K562 (cell line): ENCODE measurements at regions not wholly inside any gene's neighbourhood (a gene's known extent, or its start where the extent isn't known, plus 50 kb on each side); places are given as distances from the start of the nearest gene placed in this dataset.

Source experiments
- ATAC-seq: fragments of 200-7000 bp; cut with Tn5 transposase; 3 replicates; pipeline ENCODE4 v1.9.1; 2020; ENCODE audit warnings: moderate library complexity
- BruUV-seq: library from RNA; stranded (reverse); fragments of 400-500 nt; replicated peaks from 2 replicates; lab custom pipeline; 2021; lab: Mats Ljungman, UMichigan
- CTCF ChIA-PET: fragments of 300-600 bp; formaldehyde crosslinking; extraction: SDS; loops from one replicate; lab custom pipeline; 2021; ENCODE audit warnings: low intra/inter-chr PET ratio; lab: Yijun Ruan, JAX
- POLR2A ChIA-PET: fragments of 300-600, 350-650 bp; sonication (Branson Sonifier 250); formaldehyde crosslinking; extraction: SDS; loops from one replicate; lab custom pipeline; 2021; ENCODE audit warnings: antibody characterized with exemption, inconsistent platforms; lab: Yijun Ruan, JAX
- DNase-seq, 4 experiments: peaks; one replicate each; pipeline versions ENCODE4 v3.0.0 to v3.0.0-alpha.2; 2011 to 2018; ENCODE audit warnings: low spot score in 3 of 4, mixed read lengths in 3 of 4; ENCODE audit errors: extremely low read depth in 1 of 4
- FAIRE-seq: peaks from 2 replicates; lab custom pipeline; 2011; peaks lifted over from hg19 to GRCh38; lab: Jason Lieb, UNC
- H2AFZ ChIP-seq: 2 replicates; pipeline ENCODE4 v1.6.0; 2011; ENCODE audit warnings: low read depth, low read length, control low read depth, inconsistent platforms
- H3K27ac ChIP-seq: fragments of 200-600 bp; 3 replicates; pipeline ENCODE4 v1.8.0; 2011; ENCODE audit warnings: low read depth, mild to moderate bottlenecking, control low read depth, inconsistent platforms, low read length, moderate library complexity, mixed read lengths; ENCODE audit errors: extremely low read depth
- H3K27me3 ChIP-seq, 2 experiments: fragments of 300-600 bp in 1 of 2; 2 replicates in 1 of 2; 3 replicates in 1 of 2; pipeline versions ENCODE4 v1.6.0 to v1.8.0; 2011; ENCODE audit warnings: inconsistent platforms in 2 of 2, low read length in 2 of 2, mild to moderate bottlenecking in 1 of 2, mixed read lengths in 1 of 2, moderate library complexity in 1 of 2; ENCODE audit not compliant: control insufficient read depth in 2 of 2, insufficient read depth in 2 of 2
- H3K36me3 ChIP-seq: fragments of 300-600 bp; 3 replicates; pipeline ENCODE4 v1.8.0; 2011; ENCODE audit warnings: mild to moderate bottlenecking, low read length, inconsistent platforms; ENCODE audit not compliant: control insufficient read depth, insufficient read depth
- H3K4me1 ChIP-seq, 2 experiments: fragments of 200-600 bp in 1 of 2; replicated peaks in 1 of 2; 2 replicates in 1 of 2; 3 replicates in 1 of 2; pipeline versions ENCODE4 v1.5.1 to v1.8.0; 2011; ENCODE audit warnings: inconsistent platforms in 2 of 2, low read length in 2 of 2, mild to moderate bottlenecking in 1 of 2, mixed read lengths in 1 of 2, moderate library complexity in 1 of 2; ENCODE audit not compliant: control insufficient read depth in 2 of 2, insufficient read depth in 2 of 2
- H3K4me2 ChIP-seq: 2 replicates; pipeline ENCODE4 v1.6.1; 2011; ENCODE audit warnings: low read length, control low read depth, inconsistent platforms, mixed read lengths; ENCODE audit not compliant: insufficient read depth
- H3K4me3 ChIP-seq: fragments of 200-600 bp; sonication (generic), shearing (Covaris generic); 2 replicates; pipeline ENCODE4 v1.5.1; 2016; ENCODE audit warnings: control low read depth, inconsistent platforms
- H3K79me2 ChIP-seq: fragments of 200-600 bp; 3 replicates; pipeline ENCODE4 v1.8.0; 2011; ENCODE audit warnings: low read length, inconsistent platforms; ENCODE audit not compliant: control insufficient read depth, insufficient read depth
- H3K9ac ChIP-seq, 2 experiments: 2 replicates each; pipeline versions ENCODE4 v1.6.0 to v1.6.1; 2011; ENCODE audit warnings: low read depth in 2 of 2, low read length in 2 of 2, control low read depth in 1 of 2, inconsistent platforms in 1 of 2, mild to moderate bottlenecking in 1 of 2, mixed read lengths in 1 of 2; ENCODE audit not compliant: insufficient read depth in 1 of 2
- H3K9me1 ChIP-seq: one replicate; pipeline ENCODE4 v1.6.0; 2011; ENCODE audit warnings: inconsistent platforms, mild to moderate bottlenecking, low read length, moderate library complexity; ENCODE audit not compliant: control insufficient read depth, insufficient read depth
- H3K9me3 ChIP-seq: replicated peaks from 2 replicates; pipeline ENCODE4 v1.5.1; 2011; ENCODE audit warnings: low read depth, low read length, inconsistent platforms; ENCODE audit not compliant: control insufficient read depth, insufficient read depth
- H4K20me1 ChIP-seq: replicated peaks from 2 replicates; pipeline ENCODE4 v1.6.1; 2011; ENCODE audit warnings: low read length, inconsistent platforms, mixed read lengths; ENCODE audit not compliant: control insufficient read depth, insufficient read depth
- HNRNPL ChIP-seq: fragments of 200-400 bp; formaldehyde crosslinking; IDR thresholded peaks from 2 replicates; pipeline ENCODE4 v1.6.1; 2017; ENCODE audit warnings: low read depth, mild to moderate bottlenecking, low read length
- KDM1A ChIP-seq, 2 experiments: fragments of 450-650 bp; IDR thresholded peaks; 2 replicates each; pipeline ENCODE4 v1.6.1; 2016; ENCODE audit warnings: mild to moderate bottlenecking in 2 of 2
- KDM5B ChIP-seq: fragments of 200-600 bp; sonication (generic); IDR thresholded peaks from 2 replicates; pipeline ENCODE4 v1.6.1; 2012; ENCODE audit warnings: low read depth, mild to moderate bottlenecking, moderate library complexity, low read length, control low read depth, inconsistent platforms; ENCODE audit not compliant: insufficient replicate concordance
- NBN ChIP-seq: fragments of 450-650 bp; IDR thresholded peaks from 2 replicates; pipeline ENCODE4 v1.6.1; 2016; ENCODE audit warnings: low read depth, mild to moderate bottlenecking
- NFATC3 ChIP-seq: fragments of 450-650 bp; IDR thresholded peaks from 2 replicates; pipeline ENCODE4 v1.6.1; 2017; ENCODE audit warnings: mild to moderate bottlenecking
- NFE2 ChIP-seq: IDR thresholded peaks from 2 replicates; pipeline ENCODE4 v1.6.1; 2014; ENCODE audit warnings: antibody characterized with exemption, low read depth
- POLR2A ChIP-seq: fragments of 450-650 bp; conservative IDR thresholded peaks from 2 replicates; pipeline ENCODE4 v1.6.1; 2016
- REST ChIP-seq, 2 experiments: fragments of 450-650 bp; formaldehyde crosslinking in 1 of 2; IDR thresholded peaks; 2 replicates each; pipeline versions ENCODE4 v1.4.0 to v1.6.1; 2014 to 2020; ENCODE audit warnings: mild to moderate bottlenecking in 2 of 2, borderline replicate concordance in 1 of 2, low read depth in 1 of 2
- SMARCB1 ChIP-seq: IDR thresholded peaks from 2 replicates; pipeline ENCODE4 v1.6.1; 2011; ENCODE audit warnings: improper control_type of control experiment, low read depth; ENCODE audit not compliant: insufficient read length
- TAF7 ChIP-seq: fragments of 450-650 bp; IDR thresholded peaks from 2 replicates; pipeline ENCODE4 v1.6.1; 2016; ENCODE audit warnings: missing genetic modification characterization, missing compliant biosample characterization
- TBL1XR1 ChIP-seq, 2 experiments: IDR thresholded peaks; 2 replicates each; pipeline ENCODE4 v1.6.1; 2012; ENCODE audit warnings: improper control_type of control experiment in 2 of 2, low read length in 2 of 2, mild to moderate bottlenecking in 1 of 2
- TFAP4 ChIP-seq: sonication (generic); formaldehyde crosslinking; IDR thresholded peaks from 2 replicates; pipeline ENCODE4 v1.8.0; 2022; ENCODE audit warnings: missing genetic modification reagents, mild to moderate bottlenecking, moderate library complexity, borderline replicate concordance
- ZNF134 ChIP-seq: fragments of 250-450 bp; sonication (Bioruptor Pico); conservative IDR thresholded peaks from 2 replicates; pipeline ENCODE4 v1.4.0; 2020
- ZNF696 ChIP-seq: fragments of 250-450 bp; sonication (Bioruptor Pico); conservative IDR thresholded peaks from 2 replicates; pipeline ENCODE4 v1.4.0; 2020; ENCODE audit warnings: mild to moderate bottlenecking, moderate library complexity
- ZNF830 ChIP-seq: fragments of 250-450 bp; sonication (Bioruptor Pico); IDR thresholded peaks from 2 replicates; pipeline ENCODE4 v1.5.0; 2021; ENCODE audit warnings: mild to moderate bottlenecking
- WGBS: fragments of 100-300 bp; shearing (Covaris generic); methylation state at CpG from one replicate; pipeline ENCODE4 v1.1.6; 2016; ENCODE audit warnings: low coverage, mixed read lengths; ENCODE audit not compliant: insufficient coverage; ENCODE audit errors: missing lambda C conversion rate; 5-methylcytosine and 5-hydroxymethylcytosine counted together
- in situ Hi-C: fragments of 300-500 bp; cut with MboI; formaldehyde crosslinking; loops from 4 replicates; pipeline ENCODE4 v1.15.0; 2018; ENCODE audit warnings: inconsistent platforms, mixed read lengths
- intact Hi-C: fragments of 100-400 bp; cut with micrococcal nuclease; formaldehyde crosslinking; loops from 2 replicates; pipeline ENCODE4 v1.14.2; 2022

GRCh38 chr10:130720235-130720634, 584.0 kb downstream of the GLRX3 start:
- Histone ChIP-seq H3K27ac (no peak overlapping the region), H3K79me2 (no peaks in the 10 kb centered on the region), H3K36me3 (no peaks in the 10 kb centered on the region), H3K9me3 (no peaks in the 10 kb centered on the region), H3K4me3 (no peak overlapping the region), H3K4me1 (no peaks in the 10 kb centered on the region), H3K9ac (no peak overlapping the region), H3K9me1 (no peaks in the 10 kb centered on the region), H3K4me2 (no peak overlapping the region), H3K27me3 (peaks cover 0 to 6% of the 10 kb centered on the region in 2 experiments; a peak in 1 of 5 replicates), H4K20me1 (no peaks in the 10 kb centered on the region), H2AFZ (no peak overlapping the region)
- WGBS, result 0% methylated on average over 4 of the region's 5 CpGs
- POLR2A ChIA-PET, result no interaction called here
- CTCF ChIA-PET, result no interaction called here
- intact Hi-C loops, result no loop called here
- no TSS peak for BruUV-seq
- TF ChIP-seq NFE2 (no peak), HNRNPL (no peak), POLR2A (no peak), SMARCB1 (no peak), TFAP4 (no peak), ZNF134 (CRISPR knock-in tag) (no peak), TAF7 (tag) (no peak), REST (IDR thresholded peaks at IDR 0.05; ENCODE audit: borderline replicate concordance) (no peak), REST (CRISPR knock-in tag; IDR thresholded peaks at IDR 0.05; ENCODE audit: low read depth) (no peak), NBN (no peak), KDM5B (no peak), NFATC3 (no peak), KDM1A (IDR thresholded peaks at IDR 0.05) (no peak), TBL1XR1 (IDR thresholded peaks at IDR 0.05; ENCODE audit: low read length in 2 of 2) (no peak), ZNF830 (CRISPR knock-in tag) (no peak), ZNF696 (CRISPR knock-in tag) (no peak)
- DNase-seq (no peak), FAIRE-seq (no peak), ATAC-seq (no peak)
- in situ Hi-C loops, result no loop called here
